Left ventricle myocardium inferior (tissue), 1 donor: ENCODE measurements at regions not wholly inside any gene's neighbourhood (a gene's known extent, or its start where the extent isn't known, plus 50 kb on each side); places are given as distances from the start of the nearest gene placed in this dataset.

Experiments
- DNase-seq: peaks from one replicate; pipeline ENCODE4 v3.0.0-alpha.2; 2020
- H3K27ac ChIP-seq: fragments of 200-600 bp; replicated peaks from 2 replicates; pipeline ENCODE4 v1.8.0; 2021
- H3K27me3 ChIP-seq: fragments of 200-600 bp; 2 replicates; pipeline ENCODE4 v1.8.0; 2021; ENCODE audit warnings: low read depth
- H3K36me3 ChIP-seq: fragments of 200-600 bp; 2 replicates; pipeline ENCODE4 v1.8.0; 2021
- H3K4me1 ChIP-seq: fragments of 200-600 bp; 2 replicates; pipeline ENCODE4 v1.8.0; 2021
- H3K4me3 ChIP-seq: fragments of 200-600 bp; 2 replicates; pipeline ENCODE4 v1.8.0; 2021; ENCODE audit warnings: mild to moderate bottlenecking, moderate library complexity
- H3K9me3 ChIP-seq: fragments of 200-600 bp; replicated peaks from 2 replicates; pipeline ENCODE4 v1.8.0; 2021
- intact Hi-C: fragments of 100-400 bp; cut with micrococcal nuclease; formaldehyde crosslinking; loops from one replicate; pipeline ENCODE4 v1.11.0; 2022
- TF ChIP-seq, protein P1 (sequence below): fragments of 200-600 bp; IDR thresholded peaks from 2 replicates; pipeline ENCODE4 v1.8.0; 2021; ENCODE audit warnings: antibody characterized with exemption, mild to moderate bottlenecking, borderline replicate concordance
- donor health status: DM: no; HTN: yes; CAD: no; lungs with severe emphysema.

DNA sequence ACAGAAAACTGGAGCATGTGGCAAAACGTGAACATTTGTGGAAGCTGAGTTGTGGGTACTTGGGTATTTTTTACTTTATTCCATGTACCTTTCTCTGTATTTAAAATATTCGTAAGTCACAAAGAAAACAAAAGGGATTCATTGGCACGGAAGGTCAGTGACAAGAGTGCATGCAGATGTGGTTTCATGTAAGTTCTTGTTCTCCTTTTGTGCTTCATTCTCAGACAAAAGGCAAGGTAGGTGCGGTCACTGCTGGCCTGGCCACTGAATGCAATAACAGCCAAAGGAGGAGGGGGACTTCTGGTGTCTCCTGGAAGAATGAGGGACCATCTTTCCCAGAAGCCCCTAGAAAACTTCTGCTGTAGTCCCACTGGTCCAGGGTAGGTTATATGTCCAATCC is 200.0 kb upstream of the TOPAZ1 start:
- Histone ChIP-seq H3K36me3 (no peaks in the 10 kb centered on the region), H3K27ac (no peak overlapping the region), H3K4me1 (no peaks in the 10 kb centered on the region), H3K4me3 (no peak overlapping the region), H3K9me3 (no peaks in the 10 kb centered on the region), H3K27me3 (peaks cover 21% of the 10 kb centered on the region)
- TF ChIP-seq, protein P1, sequence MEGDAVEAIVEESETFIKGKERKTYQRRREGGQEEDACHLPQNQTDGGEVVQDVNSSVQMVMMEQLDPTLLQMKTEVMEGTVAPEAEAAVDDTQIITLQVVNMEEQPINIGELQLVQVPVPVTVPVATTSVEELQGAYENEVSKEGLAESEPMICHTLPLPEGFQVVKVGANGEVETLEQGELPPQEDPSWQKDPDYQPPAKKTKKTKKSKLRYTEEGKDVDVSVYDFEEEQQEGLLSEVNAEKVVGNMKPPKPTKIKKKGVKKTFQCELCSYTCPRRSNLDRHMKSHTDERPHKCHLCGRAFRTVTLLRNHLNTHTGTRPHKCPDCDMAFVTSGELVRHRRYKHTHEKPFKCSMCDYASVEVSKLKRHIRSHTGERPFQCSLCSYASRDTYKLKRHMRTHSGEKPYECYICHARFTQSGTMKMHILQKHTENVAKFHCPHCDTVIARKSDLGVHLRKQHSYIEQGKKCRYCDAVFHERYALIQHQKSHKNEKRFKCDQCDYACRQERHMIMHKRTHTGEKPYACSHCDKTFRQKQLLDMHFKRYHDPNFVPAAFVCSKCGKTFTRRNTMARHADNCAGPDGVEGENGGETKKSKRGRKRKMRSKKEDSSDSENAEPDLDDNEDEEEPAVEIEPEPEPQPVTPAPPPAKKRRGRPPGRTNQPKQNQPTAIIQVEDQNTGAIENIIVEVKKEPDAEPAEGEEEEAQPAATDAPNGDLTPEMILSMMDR = no peak
- intact Hi-C loops = no loop called here
- DNase-seq = no peak

DNA sequence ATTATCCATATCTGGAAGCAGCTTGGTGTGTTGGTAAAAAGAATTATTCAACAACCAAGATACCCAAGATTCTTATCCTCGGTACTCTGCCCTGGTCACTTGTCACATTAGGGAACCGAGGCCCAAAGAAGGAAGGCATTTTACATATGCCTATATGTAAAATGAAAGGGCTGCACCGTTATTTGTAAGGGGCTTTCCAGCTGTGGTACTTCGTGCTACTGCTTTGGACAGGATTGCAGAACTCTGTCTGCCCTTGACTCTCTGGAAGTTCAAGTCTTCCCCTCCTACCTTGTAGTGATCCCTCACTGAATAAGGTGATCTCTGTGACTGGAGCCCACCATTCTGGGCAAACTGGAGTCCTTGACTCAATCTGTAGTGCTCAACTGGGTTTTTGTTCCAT is 198.9 kb upstream of the TOPAZ1 start:
- H3K4me3 ChIP-seq = no peak overlapping the region
- no peak overlapping the region for H3K27ac ChIP-seq
- no peak for DNase-seq
- no peaks in the 10 kb centered on the region for H3K9me3 ChIP-seq
- no peaks in the 10 kb centered on the region for H3K4me1 ChIP-seq
- intact Hi-C loops = no loop called here
- TF ChIP-seq, protein P1 = no peak
- peaks cover 22% of the 10 kb centered on the region for H3K27me3 ChIP-seq
- H3K36me3 ChIP-seq = no peaks in the 10 kb centered on the region

DNA sequence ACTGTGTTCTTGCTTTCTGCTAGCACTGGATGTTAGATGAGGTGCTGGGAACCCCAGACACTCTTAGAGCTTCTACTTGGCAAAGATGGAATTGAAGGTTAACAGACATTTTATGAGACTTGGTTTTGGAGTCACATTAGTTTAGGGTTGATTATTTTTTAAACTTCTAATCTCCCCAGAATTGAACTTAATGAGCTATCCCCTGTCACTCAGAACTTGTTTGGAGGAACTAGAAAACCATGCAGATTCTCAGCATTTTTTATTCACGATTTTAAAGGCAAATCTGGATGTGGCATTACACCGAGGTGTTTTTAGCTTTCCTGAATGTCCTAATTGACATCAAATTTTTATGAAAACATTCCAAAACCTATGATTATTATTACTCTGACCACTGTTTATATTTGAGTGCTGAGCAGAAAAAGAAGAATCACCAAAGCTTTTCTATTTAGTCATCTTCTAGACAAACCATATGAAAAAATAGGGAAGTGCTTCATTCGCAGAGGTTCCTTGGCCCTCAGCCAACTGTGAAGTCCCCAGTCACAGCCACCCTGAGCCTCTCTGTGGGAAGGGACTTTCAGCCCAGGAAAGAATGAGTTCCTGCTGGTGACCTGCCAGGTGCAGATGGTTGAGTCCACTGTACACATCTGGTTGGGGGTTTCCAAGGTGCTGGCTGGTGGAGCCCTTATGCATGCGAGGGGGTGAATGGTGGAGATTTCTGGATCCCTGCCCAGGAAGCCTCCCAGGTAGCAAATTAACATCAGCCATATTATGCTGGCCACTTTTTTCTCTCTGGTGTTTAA is 196.0 kb upstream of the TOPAZ1 start:
- Histone ChIP-seq H3K27ac (no peak overlapping the region), H3K27me3 (peaks cover 33% of the 10 kb centered on the region), H3K36me3 (no peaks in the 10 kb centered on the region), H3K4me3 (no peak overlapping the region), H3K9me3 (no peaks in the 10 kb centered on the region), H3K4me1 (no peaks in the 10 kb centered on the region)
- TF ChIP-seq, protein P1 = no peak
- DNase-seq = no peak
- intact Hi-C loops = no loop called here

DNA sequence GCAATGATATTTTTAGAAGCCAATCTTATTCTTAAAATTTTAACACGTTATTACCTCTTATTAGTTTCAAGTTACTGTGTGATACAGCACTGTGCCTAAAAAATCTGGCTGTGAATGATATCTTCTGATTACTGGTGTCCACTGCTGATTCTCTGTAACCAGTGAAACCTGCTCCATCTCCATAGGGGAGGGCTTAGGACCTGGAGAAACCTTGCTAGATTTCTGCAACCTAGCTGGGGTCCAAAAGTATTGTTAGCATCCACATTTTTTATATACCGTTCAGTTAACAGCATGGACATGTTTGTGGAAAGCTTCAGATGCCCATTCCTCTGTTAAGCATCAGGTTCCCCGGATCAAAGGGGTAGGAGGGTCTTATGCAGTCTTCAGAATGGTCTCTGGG is 193.9 kb upstream of the TOPAZ1 start:
- TF ChIP-seq, protein P1 = no peak
- DNase-seq = no peak
- peaks cover 49% of the 10 kb centered on the region for H3K27me3 ChIP-seq

DNA sequence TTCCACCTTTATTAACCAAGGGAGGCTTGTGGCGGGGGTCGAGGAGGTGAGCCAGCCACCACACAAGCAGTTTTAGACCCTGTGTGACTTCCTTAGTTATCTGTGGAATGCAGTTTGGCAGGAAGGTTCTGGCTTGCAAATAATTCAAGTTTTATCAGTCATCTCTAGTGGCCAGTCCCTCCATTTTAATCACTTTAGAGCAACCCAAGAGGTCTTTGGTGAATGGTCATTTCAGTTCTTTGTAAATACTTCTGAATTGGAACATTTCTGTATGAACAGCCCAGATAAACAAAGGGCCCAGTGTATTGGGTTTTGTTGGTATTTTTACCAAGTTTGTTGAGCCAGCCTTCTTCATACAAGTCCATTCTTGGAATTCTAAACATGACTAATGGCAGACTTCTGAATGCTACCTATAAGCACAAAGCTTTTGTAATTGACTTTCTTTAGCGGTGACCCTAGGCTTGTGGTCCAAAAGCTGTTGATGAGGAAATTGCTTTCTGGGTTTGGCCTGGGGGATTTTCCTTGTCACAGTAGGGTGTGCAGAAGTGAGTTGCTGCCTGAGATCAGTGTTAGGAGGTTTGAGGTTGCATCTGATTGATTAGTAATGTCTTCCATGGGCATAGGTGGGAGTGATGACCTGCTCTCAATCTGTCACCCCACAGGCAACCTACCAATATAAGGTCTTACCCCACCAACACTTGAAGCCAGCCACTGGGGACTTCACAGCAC is 193.3 kb upstream of the TOPAZ1 start:
- Histone ChIP-seq H3K27me3 (peaks cover 54% of the 10 kb centered on the region), H3K27ac (no peak overlapping the region), H3K9me3 (no peaks in the 10 kb centered on the region), H3K36me3 (no peaks in the 10 kb centered on the region), H3K4me3 (no peak overlapping the region), H3K4me1 (no peaks in the 10 kb centered on the region)
- TF ChIP-seq, protein P1 = no peak
- no peak for DNase-seq
- intact Hi-C loops = no loop called here

More for the DNA sequence above, 193.9 kb upstream of the TOPAZ1 start:
- Histone ChIP-seq H3K36me3 (no peaks in the 10 kb centered on the region), H3K4me1 (no peaks in the 10 kb centered on the region), H3K9me3 (no peaks in the 10 kb centered on the region), H3K4me3 (no peak overlapping the region), H3K27ac (no peak overlapping the region)
- intact Hi-C loops = no loop called here
